Peyer's patch (tissue), 4 donors: ENCODE measurements at regions not wholly inside any gene's neighbourhood (a gene's known extent, or its start where the extent isn't known, plus 50 kb on each side); places are given as distances from the start of the nearest gene placed in this dataset.

Source experiments
- CTCF ChIP-seq, 6 experiments: fragments of 450-650 bp in 4 of 6; fragments of 200-600 bp in 2 of 6; sonication (generic) in 1 of 6; IDR thresholded peaks; one replicate each; pipeline ENCODE4 v1.5.1; 2017 to 2019; ENCODE audit warnings: antibody characterized with exemption in 6 of 6, mild to moderate bottlenecking in 3 of 6, moderate library complexity in 1 of 6
- POLR2A ChIP-seq, 2 donors: fragments of 450-650 bp; IDR thresholded peaks; one replicate each; pipeline ENCODE4 v1.5.1; 2017; ENCODE audit warnings: antibody characterized with exemption in 2 of 2, mild to moderate bottlenecking in 2 of 2, moderate library complexity in 2 of 2

- TF ChIP-seq CTCF (IDR thresholded peaks at IDR 0.05): no peak
- TF ChIP-seq POLR2A (IDR thresholded peaks at IDR 0.05): no peak
These were observed 69.8 kb upstream of the ANKRD34C start for GRCh38 chr15:79212589-79213157.
